ENCODE measurements at regions not wholly inside any gene's neighbourhood (a gene's known extent, or its start where the extent isn't known, plus 50 kb on each side); places are given as distances from the start of the nearest gene placed in this dataset.
"Not testable (repeated sequence)": the region's sequence is repeated elsewhere in the genome, so short reads cannot be mapped to it uniquely, and the experiment has no call there.

GRCh38 chr7:106713452-106713851 lies 52.5 kb upstream of the CCDC71L start:
- H3K4me3 Mint-ChIP-seq; CTCF ChIA-PET; H3K27me3 Mint-ChIP-seq (ENCODE audit: low read depth); POLR2A ChIA-PET; ATAC-seq; DNase-seq (ENCODE audit: low spot score); H3K4me1 Mint-ChIP-seq; H3K27ac Mint-ChIP-seq: not testable (repeated sequence)
- Mint-ChIP-seq H3K9me3 (peaks cover 42% of the 10 kb centered on the region), H3K36me3 (peaks cover 20% of the 10 kb centered on the region)

- H3K27me3 Mint-ChIP-seq (ENCODE audit: low read depth); POLR2A ChIA-PET; ATAC-seq; DNase-seq (ENCODE audit: low spot score); H3K27ac Mint-ChIP-seq; H3K36me3 Mint-ChIP-seq; H3K4me3 Mint-ChIP-seq; H3K4me1 Mint-ChIP-seq; CTCF ChIA-PET: not testable (repeated sequence)
- H3K9me3 Mint-ChIP-seq = peaks cover 33% of the 10 kb centered on the region
These were observed 53.9 kb upstream of the CCDC71L start for GRCh38 chr7:106714590-106715442.

- CTCF ChIA-PET = no interaction called here
- no peak for ATAC-seq
- no peaks in the 10 kb centered on the region for H3K4me1 Mint-ChIP-seq
These were observed 54.8 kb upstream of the CCDC71L start for GRCh38 chr7:106715730-106716129.

More at GRCh38 chr7:106715730-106716129, 54.8 kb upstream of the CCDC71L start:
- no peak overlapping the region for H3K27ac Mint-ChIP-seq
- peaks cover 24% of the 10 kb centered on the region for H3K9me3 Mint-ChIP-seq
- no peak for DNase-seq (ENCODE audit: low spot score)
- H3K4me3 Mint-ChIP-seq = no peak overlapping the region
- H3K36me3 Mint-ChIP-seq = peaks cover 2% of the 10 kb centered on the region; the same call in 1 of the 2 replicates
- POLR2A ChIA-PET = no interaction called here
- TF ChIP-seq AFF4 (CRISPR knock-in tag; IDR thresholded peaks at IDR 0.05; ENCODE audit: borderline replicate concordance) = no peak
- no peak for TF ChIP-seq ESRRA (CRISPR knock-in tag; IDR thresholded peaks at IDR 0.05; ENCODE audit: borderline replicate concordance)
- no peak for TF ChIP-seq TP53 (CRISPR knock-in tag; IDR thresholded peaks at IDR 0.05)
- no peak for TF ChIP-seq ATF1 (CRISPR knock-in tag; IDR thresholded peaks at IDR 0.05)
- no peak for TF ChIP-seq ZBTB21 (CRISPR knock-in tag; IDR thresholded peaks at IDR 0.05; ENCODE audit: borderline replicate concordance)
- TF ChIP-seq ZNF425 (CRISPR knock-in tag; conservative IDR thresholded peaks at IDR 0.05) = no peak
- TF ChIP-seq CREB1 (CRISPR knock-in tag; IDR thresholded peaks at IDR 0.05) = no peak
- no peak for TF ChIP-seq E2F4 (CRISPR knock-in tag; IDR thresholded peaks at IDR 0.05; ENCODE audit: borderline replicate concordance, low read depth)
- no peak for TF ChIP-seq GRHL2 (CRISPR knock-in tag; IDR thresholded peaks at IDR 0.05; ENCODE audit: insufficient replicate concordance, severe bottlenecking)
- TF ChIP-seq ZNF396 (CRISPR knock-in tag; IDR thresholded peaks at IDR 0.05; ENCODE audit: borderline replicate concordance) = no peak
- no peak for TF ChIP-seq FOXP1 (CRISPR knock-in tag; IDR thresholded peaks at IDR 0.05; ENCODE audit: borderline replicate concordance)
- no peak for TF ChIP-seq TCF7 (CRISPR knock-in tag; IDR thresholded peaks at IDR 0.05; ENCODE audit: low read depth)
- TF ChIP-seq ELF4 (CRISPR knock-in tag; IDR thresholded peaks at IDR 0.05; ENCODE audit: low read depth) = no peak
- TF ChIP-seq ERG (CRISPR knock-in tag; IDR thresholded peaks at IDR 0.05) = no peak
- TF ChIP-seq ZNF423 (CRISPR knock-in tag; IDR thresholded peaks at IDR 0.05) = no peak
- TF ChIP-seq JAZF1 (CRISPR knock-in tag; IDR thresholded peaks at IDR 0.05) = no peak
- TF ChIP-seq KAT7 (CRISPR knock-in tag; IDR thresholded peaks at IDR 0.05; ENCODE audit: borderline replicate concordance) = no peak
- TF ChIP-seq ZNF263 (CRISPR knock-in tag; IDR thresholded peaks at IDR 0.05; ENCODE audit: low read depth) = no peak
- H3K27me3 Mint-ChIP-seq (ENCODE audit: low read depth) = peaks cover 14% of the 10 kb centered on the region
